Stimulated activated CD4-positive, alpha-beta T cell treated with anti-CD3 and anti-CD28 coated beads, Interleukin-2, amount 100 ng/mL, for 48 hours (primary cell): ENCODE measurements at regions not wholly inside any gene's neighbourhood (a gene's known extent, or its start where the extent isn't known, plus 50 kb on each side); places are given as distances from the start of the nearest gene placed in this dataset.
"Not testable (repeated sequence)": the region's sequence is repeated elsewhere in the genome, so short reads cannot be mapped to it uniquely, and the experiment has no call there.

Source experiments
- DNase-seq, 2 donors: peaks; one replicate each; pipeline ENCODE4 v3.0.0-alpha.2; 2020

DNA sequence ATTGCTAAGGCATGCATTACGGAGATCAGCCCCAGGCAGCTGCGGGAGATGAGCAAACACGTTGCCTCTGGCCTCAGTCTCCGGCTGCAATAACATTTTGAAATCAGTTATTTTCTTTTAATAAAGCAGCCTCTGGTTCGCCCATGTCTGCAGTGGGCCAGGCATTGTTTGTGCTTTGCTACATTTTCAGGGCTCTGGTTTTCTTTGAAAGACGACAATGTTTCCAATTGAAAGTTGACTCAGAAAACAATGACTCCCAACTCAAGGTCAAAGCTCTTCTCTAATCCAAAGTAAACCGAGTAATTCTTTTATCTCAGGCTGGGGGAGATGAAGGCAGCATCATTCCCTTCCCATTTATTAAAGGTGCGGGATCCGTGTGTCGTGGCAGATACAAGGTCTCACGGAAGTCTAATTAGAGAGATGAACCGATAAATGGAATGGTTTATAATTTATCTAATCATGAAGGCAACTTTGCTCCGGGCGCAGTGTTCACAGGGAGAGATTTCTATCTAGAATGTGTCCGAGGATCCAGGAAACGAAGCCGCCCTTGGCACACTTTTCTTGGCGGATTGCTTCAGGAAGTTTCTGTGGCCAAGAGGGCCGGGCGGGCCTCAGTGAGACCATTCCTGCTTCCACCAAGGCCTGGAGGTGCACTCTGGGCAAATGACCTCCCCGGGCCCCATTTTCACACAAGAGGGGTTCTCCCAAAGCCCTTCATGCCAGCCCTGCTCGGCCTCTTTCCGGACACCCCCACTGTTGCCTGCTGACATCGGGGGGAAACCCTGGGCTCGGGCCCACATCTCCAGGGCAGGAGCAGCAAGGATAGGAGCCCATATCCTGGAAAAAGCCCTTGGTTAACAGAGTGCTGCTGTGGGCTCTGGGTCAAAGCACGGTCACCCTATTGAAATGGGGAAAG, 811.4 kb downstream of the BRD1 start:
- no peak for DNase-seq

GRCh38 chr22:49015459-49015858, 812.2 kb downstream of the BRD1 start:
- no peak for DNase-seq

DNA sequence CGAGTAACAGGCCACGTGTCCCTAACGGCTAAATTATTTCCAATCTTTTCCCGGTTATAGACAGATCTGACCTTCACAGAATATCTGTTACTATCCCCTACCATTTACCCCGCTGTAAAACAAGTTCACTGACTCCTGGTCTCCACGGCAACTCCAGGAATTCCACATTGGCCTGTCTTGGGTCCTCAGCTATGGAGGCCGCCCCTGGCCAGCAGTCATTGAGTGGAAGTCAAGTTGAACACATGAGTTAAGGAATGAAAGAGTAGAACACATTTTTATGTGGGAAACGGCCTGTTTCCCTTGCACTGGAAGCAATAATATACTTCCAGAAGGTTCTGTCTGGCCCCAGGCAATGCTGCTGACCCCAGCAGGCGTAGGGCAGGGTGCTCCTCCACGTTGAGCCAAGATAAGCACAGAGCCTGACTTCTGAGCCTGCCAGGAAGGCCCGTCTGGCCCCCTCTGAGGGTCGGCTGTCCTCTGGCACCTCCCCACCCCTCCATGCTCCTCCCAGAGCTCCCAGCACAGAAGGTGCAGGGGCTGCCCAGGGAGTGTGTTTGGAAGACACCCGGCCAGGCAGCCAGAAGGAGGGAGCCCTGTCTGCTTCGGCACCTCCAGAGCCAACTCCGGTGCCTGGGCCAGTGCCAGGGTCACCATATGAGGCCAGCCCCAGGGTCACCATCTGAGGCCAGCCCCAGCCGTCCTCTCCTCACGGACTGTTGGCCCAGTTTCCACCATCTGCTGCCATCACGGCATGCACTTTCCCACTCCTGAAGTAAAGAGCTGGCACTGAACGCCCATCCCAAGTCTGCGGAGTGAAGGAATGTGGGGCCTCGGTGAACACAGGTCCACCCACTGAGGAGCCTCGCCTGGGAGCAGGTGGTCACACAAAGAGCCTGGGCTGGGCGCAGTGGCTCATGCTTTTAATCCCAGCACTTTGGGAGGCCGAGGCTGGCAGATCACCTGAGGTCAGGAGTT, 813.2 kb downstream of the BRD1 start:
- DNase-seq, result no peak

DNA sequence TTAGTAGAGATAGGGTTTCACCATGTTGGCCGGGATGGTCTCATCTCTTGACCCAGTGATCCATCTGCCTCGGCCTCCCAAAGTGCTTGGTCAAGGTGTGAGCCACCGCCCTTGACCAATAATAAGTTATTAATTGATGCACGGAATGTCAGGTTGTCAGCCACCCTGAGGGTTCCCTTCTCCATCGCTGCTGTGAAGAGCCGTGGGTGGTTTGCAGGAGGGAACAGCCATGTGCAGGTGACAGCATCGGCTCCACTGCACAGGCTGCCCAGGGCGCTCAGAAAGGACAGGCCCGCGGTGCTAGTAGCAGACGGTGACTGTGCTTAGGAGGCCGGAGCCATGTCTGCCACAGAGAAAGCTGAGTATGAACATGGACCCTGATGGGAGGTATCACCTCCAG, 814.0 kb downstream of the BRD1 start:
- no peak for DNase-seq

DNA sequence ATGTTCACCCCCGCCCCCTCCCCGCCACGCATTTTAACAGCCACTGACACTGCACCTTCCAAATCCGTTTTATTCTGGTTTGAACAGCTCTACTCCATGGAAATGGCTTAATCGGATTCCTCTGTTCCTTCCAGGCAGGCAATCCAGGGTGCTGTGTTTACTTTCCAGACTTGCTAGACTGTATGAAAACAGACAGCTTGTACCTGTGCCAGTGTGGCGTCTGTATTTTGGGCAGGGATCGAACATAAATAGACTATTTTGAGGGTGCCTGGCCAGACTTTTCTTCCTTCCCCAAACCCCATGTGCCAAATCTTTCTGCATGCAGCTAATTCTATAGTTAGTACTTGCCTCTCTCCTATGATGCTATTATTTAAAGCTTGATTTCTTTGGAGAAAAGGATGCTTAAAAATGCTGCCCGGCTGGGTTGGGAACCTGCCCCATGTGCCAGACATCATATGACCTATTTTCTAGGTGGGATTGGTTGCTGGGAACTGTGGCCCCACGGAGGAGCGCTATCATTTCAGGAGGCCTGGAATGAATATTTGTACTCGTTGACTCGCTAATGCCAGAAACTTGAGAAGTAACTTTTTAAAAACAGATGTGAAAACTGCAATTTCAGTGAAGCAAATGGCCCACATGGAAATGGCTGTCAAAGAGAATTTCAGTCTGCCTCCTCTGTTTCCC, 814.8 kb downstream of the BRD1 start:
- DNase-seq, result no peak

DNA sequence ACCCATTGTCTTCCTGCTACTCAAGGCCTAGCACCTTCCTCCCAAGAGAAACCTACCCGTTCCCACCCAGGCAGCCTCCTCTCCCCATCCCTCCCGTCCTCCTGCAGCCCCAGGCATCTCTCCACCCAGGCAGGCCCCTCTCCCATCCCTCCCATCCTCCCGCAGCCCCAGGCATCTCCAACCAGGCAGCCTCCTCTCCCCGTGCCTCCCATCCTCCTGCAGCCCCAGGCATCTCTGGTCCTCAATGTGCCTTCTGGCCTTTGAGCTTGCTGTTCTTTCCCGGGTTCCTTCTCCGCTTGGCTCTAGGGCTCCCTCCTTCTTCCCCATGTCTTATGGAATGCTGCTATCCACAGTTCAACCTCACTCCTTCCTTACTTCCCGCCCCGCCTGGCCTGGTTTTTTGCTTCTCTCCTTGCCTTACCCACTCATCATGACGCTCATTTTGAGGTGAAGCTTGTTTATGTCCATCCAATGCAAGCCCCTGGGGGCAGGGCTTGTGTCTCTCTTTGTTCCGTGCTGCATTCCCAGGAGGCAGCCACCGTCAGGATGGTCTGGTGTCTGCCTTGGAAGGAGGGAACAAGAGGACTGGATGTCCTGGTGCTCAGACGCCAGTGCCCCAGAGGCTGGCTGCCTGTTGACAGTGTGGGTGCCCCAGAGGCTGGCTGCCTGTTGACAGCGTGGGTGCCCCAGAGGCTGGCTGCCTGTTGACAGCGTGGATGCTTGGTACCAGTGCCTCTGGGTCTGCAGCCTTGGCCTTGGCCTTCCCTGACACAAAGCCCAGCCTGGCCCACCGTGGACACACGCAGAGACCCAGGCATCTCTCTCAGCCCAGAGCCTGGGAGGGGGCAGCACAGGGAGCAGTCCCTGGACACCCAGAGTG, 815.7 kb downstream of the BRD1 start:
- DNase-seq, result no peak

- DNase-seq, result no peak
These were observed 816.3 kb downstream of the BRD1 start for GRCh38 chr22:49011379-49011768.

GRCh38 chr22:49010901-49011300, 816.8 kb downstream of the BRD1 start:
- no peak for DNase-seq

DNA sequence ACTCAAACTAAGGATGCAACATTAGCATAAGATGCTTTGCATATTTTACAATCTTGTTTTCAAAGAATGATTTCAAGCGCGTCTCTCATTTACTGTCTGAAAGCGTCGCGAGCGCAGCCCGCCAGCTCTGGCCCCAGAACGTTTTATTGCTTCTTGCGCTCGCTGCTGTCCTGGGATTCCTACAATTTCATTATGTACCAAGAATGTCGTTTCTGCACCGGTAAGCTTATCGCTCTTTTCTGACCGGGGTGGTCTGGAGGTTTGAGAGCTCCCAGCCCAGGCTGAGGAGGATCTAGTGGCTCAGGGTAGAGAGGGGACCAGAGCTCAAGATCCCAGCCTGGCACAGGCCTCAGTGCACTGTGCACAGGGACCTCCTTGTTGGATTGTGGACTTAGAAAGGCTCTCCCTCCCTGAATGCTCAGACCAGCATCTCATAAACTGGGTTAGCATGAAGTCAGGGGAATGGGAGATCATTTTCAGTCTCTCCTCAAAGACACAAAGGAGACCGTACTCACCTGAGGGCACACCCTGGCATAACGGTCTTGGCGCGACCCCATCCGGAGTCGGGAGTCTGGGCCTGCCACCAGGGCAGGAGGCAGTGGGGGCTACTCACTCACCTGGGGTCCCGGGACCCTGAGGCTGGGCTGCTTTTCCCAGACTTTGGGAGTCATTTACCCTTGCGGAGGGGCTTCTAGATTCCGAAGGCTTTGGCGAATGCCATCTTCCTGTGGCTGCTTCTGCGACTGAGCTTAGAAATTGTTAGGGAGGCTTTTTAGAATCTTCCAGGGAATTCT, 817.4 kb downstream of the BRD1 start:
- no peak for DNase-seq

DNA sequence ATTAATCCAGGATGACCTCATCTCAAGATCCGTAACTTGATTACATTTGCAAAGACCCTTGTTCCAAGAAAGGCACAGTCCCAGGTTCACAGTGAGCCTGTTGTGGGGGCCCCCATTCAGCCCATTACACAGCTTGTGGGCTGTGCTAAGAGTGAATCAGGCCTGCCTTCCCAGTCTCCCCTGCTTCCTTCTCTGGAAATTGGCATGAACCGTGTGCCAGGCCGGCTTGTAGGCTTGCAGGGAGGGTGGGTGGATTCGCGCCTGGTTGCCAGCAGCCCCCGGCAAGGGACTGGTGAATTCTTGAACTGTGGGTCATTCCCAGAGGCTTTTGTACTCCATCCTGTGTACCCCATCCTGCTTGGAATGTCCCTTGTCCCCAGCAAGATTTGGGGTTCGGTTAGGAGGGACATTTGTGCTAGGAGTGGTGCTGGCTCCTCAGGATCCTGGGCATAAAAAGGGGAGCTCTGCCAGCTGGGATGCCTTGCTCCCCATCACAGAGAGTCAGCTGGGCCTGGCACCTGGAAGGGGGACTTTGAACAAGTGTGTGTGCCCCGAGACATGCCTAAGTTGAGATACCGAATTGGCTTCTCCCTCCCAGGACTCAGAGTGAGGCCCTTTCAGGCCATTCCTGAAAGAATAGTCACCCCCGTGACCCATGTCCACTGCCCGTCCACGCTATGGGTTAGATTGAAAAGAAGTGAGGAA, 818.2 kb downstream of the BRD1 start:
- DNase-seq, result no peak

- DNase-seq, result no peak
These were observed 818.9 kb downstream of the BRD1 start for GRCh38 chr22:49008682-49009235.

DNA sequence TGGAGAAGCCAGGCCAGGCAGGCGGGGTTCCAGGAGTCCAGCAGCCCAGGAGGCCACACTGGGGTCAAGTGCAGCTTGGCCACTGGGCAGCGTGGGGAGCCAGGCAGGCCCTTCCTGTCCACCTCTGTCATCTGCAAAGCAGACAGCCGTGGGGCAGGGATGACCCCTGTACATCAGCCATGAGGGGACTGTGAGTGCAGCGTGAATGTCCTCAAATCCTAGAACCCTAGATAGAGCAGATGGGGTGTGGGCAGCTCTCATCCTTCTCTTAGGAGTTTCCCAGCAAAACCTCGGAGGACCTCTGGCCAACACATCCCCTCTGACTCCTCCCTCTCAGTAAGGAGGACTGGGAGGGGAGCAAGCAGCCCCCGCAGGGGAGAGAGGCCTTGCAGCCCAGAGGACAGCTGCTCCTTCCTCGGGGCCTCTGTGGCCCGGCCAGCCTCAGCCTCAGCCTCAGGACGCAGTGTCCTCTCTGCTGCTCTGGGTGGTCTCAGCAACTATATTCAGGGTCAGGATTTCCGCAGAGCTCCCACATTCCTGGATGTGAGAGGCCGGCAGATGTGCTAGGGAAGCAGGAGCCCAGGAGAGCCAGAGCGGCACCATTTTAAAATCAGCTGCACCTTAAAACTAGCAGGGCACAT, 820.5 kb downstream of the BRD1 start:
- no peak for DNase-seq

DNA sequence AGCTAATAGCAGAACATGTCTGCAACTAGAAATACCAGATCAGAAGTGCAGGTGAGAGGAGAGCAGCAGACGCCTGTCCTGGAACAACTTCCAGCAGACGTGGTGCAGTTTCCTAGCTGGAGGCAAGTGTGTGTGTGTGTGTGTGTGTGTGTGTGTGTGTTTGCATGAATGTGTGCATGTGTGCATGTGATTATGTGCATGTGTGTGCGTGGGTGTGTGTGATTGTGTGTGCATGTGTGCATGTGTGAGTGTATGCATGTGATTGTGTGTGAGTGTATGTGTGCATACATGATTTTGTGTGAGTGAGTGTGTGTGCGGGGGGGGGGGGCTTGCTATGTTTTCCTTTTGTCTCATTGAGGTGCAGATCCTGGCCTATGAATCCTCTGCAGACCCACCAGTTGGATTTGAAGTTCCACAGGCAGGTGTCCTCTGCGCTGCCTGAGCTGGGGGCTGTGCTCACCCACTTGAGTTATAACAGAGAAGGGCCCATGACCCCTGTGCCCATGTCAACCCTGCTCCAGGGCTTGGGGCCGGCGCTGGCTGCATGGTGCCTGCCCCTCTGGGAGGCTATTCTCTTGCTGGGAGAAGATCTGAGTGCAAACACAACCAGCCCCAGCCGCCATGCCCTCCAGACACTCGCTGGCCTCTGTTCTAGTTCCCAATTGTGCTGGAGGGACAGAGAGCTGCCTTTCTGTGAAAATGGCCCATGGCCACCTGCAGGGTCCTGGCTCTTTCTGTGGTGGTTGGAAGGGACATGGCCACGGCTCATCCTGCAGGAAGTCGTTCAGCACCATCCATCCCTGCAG, 821.3 kb downstream of the BRD1 start:
- DNase-seq, result no peak

GRCh38 chr22:49005557-49005956, 822.1 kb downstream of the BRD1 start:
- DNase-seq, result no peak

- no peak for DNase-seq
These were observed 822.9 kb downstream of the BRD1 start for GRCh38 chr22:49004484-49005399.

DNA sequence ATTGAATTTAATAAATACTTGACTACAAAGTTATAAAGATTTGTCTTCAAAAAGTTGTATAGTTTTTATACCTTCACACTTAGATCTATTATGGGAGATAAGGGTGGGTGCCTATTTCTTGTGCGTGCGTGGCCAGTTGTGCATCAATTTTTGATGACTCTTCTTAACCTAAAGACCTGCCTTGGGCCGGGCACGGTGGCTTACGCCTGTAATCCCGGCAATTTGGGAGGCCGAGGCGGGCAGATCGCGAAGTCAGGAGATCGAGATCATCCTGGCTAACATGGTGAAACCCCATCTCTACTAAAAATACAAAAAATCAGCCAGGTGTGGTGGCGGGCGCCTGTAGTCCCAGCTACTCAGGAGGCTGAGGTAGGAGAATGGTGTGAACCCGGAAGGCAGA, 830.1 kb downstream of the BRD1 start:
- not testable (repeated sequence) for DNase-seq

- DNase-seq, result no peak
These were observed 834.0 kb downstream of the BRD1 start for GRCh38 chr22:48993655-48994054.

- no peak for DNase-seq
These were observed 843.0 kb downstream of the BRD1 start for GRCh38 chr22:48984639-48985038.
